Activated CD4-positive, alpha-beta T cell treated with anti-CD3 and anti-CD28 coated beads for 4 hours (primary cell): ENCODE measurements at regions not wholly inside any gene's neighbourhood (a gene's known extent, or its start where the extent isn't known, plus 50 kb on each side); places are given as distances from the start of the nearest gene placed in this dataset.

Source experiments
- DNase-seq, 2 donors: peaks; one replicate each; pipeline ENCODE4 v3.0.0-alpha.2; 2020

DNA sequence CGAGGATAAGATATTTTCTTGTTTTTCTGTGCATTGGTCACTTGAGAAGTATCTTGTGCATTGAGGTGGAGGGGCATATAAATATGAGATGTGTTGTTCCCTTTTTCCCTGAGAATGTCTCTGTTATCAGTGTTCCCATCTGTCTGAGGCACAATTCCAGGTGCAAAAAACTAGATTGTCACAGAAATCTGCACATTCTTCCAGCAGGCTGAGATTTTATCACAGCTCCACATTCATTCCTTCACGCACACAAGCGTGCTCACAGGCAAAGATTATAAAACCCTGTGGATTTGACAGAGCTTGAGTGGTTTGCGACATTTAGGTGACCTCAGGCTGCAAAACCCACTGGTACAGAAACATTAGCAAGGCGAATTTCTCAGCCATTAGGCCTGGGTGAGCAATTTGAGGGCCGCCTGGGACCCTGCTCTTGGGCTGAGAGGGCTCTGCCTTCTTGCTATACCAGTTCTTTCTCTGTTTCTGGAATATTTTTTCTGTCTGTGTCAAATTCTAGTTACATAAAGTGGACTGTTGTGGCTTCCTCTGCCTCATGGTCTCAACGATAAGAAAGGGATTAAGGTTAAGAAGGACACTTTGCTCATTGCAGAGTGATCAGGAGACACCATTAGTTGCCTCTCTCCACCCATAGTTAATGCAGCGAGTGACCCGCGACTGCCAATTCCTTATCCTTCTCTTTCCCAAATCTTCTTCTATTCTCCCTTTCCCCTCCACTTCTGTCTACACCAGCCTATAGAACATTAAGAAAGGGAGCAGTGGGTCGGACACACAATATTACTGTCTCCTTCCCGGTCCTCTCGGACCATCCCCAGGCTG is 86.7 kb upstream of the C1QTNF7 start:
- DNase-seq = no peak

GRCh38 chr4:15341733-15342300 is 86.0 kb upstream of the C1QTNF7 start:
- DNase-seq = no peak

GRCh38 chr4:15343000-15343399 is 84.8 kb upstream of the C1QTNF7 start:
- DNase-seq = no peak

GRCh38 chr4:15343581-15343980 is 84.3 kb upstream of the C1QTNF7 start:
- no peak for DNase-seq

- DNase-seq = no peak
Measured at GRCh38 chr4:15344041-15344440, 83.8 kb upstream of the C1QTNF7 start.

- DNase-seq = no peak
Measured at GRCh38 chr4:15345134-15345533, 82.7 kb upstream of the C1QTNF7 start.

DNA sequence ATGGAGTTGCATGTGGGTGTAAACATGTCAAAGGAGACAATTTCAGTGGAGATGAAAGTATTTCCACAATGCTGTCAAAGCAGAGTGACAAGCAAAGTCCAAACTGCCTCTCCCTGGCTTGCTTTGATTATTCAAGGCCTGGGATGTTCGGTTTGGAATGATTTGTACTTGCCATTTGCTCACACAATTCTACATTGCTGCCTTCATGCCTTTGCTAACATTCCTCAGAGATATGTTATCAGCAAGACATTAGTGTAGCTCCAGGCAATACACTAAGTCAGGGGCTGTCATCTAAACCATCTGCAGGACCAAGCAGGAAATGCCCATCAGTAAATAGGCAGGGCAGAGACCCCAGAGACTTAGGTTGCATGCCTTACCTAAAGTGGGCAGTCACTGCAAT is 79.6 kb upstream of the C1QTNF7 start:
- DNase-seq = no peak

- DNase-seq = no peak
Measured at GRCh38 chr4:15348695-15349094, 79.1 kb upstream of the C1QTNF7 start.

DNA sequence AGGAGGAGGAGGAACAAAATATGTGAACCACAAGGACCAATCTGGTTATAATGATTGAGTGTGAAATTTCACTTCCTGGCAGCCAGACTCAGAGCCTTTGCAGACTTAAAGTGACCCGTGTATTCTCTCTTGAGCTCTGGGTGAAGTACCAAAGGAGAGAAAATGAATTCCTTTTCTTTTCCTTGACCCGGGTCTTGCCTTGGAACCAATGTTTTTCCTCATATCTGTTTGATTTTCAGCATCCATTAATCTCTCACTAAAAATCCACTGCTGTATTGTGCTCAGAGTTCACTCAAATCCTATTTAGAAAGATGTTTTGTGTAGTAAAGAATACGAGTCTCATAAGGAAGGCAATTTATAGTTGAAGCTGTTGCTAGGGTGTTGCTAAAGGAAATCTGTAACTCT is 78.3 kb upstream of the C1QTNF7 start:
- no peak for DNase-seq

DNA sequence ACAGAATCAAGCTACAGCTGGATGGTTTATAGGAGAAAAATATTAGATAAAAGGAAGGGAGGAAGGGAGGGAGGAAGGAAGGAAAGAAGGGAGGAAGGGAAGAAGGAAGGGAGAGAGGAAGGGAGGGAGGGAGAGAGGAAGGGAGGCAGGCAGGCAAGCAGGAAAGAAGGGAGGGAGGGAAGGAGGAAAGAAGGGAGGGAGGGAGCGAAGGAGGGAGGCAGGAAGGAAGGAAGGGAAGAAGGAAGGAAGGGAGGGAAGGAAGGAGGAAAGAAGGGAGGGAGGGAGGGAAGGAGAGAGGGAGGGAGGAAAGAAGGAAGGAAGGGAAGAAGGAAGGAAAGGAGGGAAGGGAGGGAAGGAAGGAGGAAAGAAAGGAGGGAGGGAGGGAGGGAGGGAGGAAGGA is 77.9 kb upstream of the C1QTNF7 start:
- no peak for DNase-seq

DNA sequence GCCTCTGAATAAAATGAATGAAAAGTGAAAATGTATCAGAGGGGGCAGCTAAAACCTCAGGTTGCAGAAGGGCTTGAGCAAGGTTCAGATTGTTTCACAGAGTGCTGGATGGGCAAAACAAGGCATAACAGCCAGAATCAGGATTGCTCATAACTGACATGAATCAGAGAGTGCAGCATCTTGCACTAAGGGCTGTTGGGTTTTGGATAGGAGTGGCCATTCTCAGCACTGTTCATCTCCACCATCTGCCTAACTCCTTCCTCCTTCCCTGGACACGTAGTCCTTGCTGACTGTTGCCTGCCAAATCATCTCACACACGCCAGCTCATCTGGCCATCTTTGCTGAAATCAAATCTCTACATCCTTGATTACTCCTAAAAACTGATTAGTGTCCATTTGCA is 75.3 kb upstream of the C1QTNF7 start:
- no peak for DNase-seq

DNA sequence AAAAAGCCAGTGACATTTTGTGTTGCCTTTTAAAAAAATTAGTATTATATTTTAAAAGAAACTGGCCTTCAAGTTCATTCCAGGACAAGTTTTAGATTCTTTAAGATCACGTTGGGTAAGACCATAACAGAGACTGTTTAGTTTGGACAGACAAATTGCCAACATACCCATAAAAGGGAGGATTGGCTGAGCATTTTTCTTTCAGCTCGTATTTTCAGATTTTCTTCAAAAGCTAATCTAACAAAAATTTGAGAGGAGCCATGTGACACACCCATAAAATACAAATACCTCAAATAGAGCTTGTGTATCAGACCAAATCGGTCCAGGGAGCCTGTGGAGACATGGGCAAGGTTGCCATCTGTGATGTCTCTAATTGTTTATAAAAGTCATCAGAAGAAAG is 74.6 kb upstream of the C1QTNF7 start:
- no peak for DNase-seq

DNA sequence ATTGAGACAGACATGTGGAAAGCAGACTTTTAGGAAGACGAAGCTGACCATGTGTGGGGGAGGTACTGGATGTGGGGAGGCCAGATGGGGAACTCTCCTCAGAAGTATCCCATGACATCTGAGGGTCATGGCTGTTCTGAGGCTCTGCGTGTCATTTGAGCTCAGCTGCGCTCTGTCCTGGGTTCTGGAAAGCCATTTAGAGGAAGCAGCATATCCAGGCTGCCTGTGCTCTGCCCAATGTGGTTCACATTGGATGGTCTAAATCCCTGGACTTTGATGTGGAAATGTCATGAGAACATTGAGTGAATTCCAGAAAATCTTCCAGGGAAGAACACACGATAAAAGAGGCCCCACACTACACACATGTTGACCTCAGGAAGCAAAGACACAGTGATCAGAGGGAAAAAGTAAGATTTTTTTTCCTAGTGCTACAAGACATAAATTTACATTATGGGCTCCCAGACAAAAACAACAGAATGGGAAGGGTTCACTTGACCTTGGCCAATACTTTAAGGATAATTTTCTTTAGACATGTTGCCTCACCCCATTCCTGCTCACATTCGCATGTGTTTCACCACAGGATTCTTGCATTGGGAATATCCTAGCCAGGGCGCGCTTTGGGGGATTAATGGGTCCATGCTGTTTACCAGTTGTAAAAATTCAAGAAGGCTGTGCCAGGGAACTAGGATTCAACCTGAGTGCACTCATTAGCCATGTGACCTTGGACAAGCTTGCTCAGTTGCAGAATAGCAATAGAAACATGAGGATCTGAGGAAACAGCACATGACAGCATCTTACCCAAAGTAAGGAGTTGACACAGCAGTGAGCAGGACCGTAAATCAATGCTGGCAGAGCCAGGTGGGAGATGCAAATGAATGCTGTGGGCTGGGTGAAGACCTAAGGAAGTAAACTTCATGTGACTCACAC is 73.2 kb upstream of the C1QTNF7 start:
- DNase-seq = no peak

DNA sequence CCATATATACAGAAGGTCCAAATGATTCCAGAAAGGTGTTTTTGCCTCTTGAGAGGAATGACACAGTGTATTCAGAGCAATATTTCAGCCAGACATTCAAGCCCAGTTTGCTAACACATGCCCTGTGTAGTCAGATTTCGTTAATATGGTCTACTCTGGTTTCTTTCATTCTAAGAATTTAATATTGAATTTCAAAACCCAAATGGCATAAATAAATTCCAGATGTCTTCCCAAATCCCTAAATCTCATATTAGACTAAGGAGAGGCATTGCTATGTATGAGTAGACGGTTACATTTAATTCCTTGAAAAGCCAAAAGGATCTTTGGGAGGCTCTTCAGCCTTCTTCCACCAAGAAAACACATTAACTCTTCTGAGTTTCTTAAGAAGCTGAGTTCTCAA is 66.3 kb upstream of the C1QTNF7 start:
- no peak for DNase-seq

GRCh38 chr4:15362541-15362940 is 65.3 kb upstream of the C1QTNF7 start:
- DNase-seq = no peak

GRCh38 chr4:15364183-15364582 is 63.6 kb upstream of the C1QTNF7 start:
- no peak for DNase-seq

DNA sequence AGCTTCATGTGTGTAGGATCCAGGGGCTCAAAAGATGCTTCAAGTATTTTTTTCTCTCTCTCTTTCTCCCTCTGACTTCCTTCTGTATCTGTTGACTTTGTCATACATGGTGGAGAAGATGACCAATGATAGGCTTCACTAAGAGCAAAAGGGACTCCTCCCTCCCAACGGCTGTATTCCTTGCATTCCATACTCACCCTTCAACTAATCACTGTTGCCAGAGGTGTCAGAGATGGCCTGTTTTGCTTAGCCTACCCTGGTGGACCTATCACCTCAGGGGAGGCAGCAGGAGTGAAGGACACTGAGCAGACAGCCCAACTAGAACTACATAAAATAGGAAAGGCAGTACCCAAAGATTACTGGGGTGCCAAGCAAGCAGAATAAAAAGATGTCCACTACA is 62.2 kb upstream of the C1QTNF7 start:
- DNase-seq = no peak

DNA sequence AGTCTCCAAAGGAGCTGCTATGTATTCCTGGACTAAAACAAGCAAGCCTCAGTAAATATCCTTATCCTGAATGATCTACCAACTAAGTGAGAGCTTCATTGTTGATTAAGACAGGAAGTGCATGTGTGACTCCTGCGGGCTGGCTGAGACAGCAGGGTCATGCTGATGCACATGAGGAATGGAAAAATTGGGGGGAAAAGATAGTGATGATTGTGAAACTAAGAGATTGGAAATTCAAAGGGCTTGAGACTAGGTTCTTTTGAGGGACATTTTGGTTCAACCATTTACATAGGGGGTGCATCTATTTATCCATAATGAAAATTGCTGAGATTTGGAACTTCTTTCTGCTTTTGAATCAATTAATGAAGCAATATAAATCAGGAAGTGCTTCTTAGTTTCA is 61.1 kb upstream of the C1QTNF7 start:
- no peak for DNase-seq

DNA sequence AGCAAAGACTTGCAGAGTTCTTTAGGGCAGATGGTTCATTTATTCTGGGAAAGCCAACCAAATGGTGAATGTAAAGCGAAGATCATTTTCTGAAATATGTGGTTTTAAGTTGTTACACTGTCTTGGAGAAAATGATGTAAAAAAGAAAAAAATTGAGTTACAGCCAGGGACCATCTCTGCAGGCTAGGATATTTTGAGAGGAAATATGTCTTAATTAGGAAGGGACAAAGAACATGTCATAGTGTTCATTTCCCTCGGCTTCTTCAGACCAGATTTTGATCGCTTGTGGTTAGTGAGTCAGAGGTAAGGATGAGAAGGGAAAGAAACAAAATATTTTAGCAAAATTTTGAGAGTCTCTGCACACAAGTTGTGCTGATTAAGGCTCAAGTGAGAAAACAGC is 59.0 kb upstream of the C1QTNF7 start:
- no peak for DNase-seq

DNA sequence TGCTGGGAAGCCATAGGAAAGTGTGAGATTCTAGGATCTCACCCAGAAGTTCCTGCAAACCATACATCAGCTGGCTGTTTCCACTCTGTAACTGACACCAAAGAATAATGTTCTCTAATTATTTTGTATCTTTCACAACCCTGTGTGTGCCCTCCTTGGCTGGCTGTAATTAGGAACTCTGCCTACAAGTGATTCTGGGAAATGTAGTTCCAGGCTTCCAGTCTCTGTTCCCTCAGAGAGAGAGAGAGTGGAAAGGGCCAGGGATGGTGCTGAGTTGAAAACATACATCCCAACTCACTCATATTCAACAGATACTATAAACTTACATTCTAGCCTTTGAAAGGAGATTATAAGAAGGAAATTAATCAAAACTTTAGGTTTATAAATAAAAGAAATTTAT is 57.5 kb upstream of the C1QTNF7 start:
- no peak for DNase-seq

GRCh38 chr4:15373363-15373762 is 54.5 kb upstream of the C1QTNF7 start:
- no peak for DNase-seq

GRCh38 chr4:15374656-15375055 is 53.2 kb upstream of the C1QTNF7 start:
- no peak for DNase-seq

- no peak for DNase-seq
Measured at GRCh38 chr4:15375667-15376066, 52.2 kb upstream of the C1QTNF7 start.

- no peak for DNase-seq
Measured at GRCh38 chr4:15376145-15376544, 51.7 kb upstream of the C1QTNF7 start.
